NCI-H1105 (cell line): ENCODE measurements at regions not wholly inside any gene's neighbourhood (a gene's known extent, or its start where the extent isn't known, plus 50 kb on each side); places are given as distances from the start of the nearest gene placed in this dataset.
"Not testable (repeated sequence)": the region's sequence is repeated elsewhere in the genome, so short reads cannot be mapped to it uniquely, and the experiment has no call there.

ENCODE experiments used
- DNase-seq: peaks from one replicate; lab custom pipeline; 2025; lab: John Stamatoyannopoulos, UW

DNA sequence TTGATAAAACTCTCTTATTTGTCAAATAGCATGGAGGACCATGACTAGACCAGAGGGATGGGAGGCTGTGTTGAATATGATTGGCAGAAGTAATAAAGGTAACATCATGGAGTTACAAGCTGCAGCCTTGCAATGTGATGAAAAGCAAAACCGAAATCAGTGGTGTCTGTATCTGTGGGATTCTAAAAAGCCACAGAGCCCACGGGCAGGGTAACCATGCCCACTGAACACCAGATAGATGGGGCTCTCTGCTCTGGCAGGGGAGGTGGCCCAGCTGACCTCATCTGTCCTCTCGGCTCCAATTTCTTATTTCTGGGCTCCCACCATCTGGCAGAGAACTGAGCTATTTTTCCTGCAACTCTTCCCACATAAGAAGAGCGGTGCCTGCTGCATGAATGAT lies 1072.2 kb downstream of the GATA3 start:
- DNase-seq: no peak

DNA sequence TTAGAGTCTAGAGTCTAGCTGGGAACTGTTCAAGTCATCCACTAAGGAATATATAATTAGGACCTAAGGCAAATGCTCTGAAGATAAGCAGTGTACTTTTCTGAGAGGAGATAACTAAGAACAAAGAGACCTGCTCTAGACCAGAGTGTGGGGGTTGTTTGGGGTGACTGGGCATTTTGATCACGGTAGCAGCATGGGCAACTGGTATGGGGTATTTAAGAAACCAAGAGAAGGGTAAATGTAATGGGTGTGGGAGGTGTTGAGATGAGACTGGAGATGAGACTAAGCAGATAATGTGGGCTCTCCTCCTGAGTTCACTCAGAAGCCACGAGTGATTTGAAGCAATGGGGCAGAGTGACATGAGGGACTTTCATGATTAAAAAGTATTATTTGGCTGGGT lies 1082.9 kb downstream of the GATA3 start:
- no peak for DNase-seq

DNA sequence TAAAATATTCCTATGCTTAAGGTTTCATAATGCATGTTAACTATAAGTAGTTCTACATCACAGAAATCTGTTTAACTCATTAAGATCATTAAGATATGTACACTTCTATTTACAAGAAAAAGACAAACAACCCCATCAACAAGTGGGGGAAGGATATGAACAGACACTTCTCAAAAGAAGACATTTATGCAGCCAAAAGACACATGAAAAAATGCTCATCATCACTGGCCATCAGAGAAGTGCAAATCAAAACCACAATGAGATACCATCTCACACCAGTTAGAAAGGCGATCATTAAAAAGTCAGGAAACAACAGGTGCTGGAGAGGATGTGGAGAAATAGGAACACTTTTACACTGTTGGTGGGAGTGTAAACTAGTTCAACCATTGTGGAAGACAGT lies 1084.3 kb downstream of the GATA3 start:
- DNase-seq: not testable (repeated sequence)

DNA sequence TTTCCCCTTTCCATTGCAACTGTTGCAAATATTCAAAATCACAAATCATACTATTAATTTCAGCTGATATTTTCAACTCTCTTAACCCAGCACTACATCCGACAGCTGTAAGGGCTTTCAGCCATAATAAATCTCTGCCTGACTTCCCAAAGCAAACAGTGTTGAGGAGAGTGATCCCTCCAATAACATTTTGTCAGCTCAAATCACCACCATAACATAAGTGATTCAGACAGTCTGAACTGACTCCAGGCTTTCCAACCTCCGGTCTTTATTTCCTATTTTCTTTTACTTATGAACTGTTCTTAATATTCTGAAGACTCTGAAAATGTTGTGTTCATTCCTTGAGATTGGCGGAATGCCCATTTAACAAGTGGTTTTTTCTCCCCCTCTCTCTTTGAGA lies 1085.9 kb downstream of the GATA3 start:
- DNase-seq: no peak

DNA sequence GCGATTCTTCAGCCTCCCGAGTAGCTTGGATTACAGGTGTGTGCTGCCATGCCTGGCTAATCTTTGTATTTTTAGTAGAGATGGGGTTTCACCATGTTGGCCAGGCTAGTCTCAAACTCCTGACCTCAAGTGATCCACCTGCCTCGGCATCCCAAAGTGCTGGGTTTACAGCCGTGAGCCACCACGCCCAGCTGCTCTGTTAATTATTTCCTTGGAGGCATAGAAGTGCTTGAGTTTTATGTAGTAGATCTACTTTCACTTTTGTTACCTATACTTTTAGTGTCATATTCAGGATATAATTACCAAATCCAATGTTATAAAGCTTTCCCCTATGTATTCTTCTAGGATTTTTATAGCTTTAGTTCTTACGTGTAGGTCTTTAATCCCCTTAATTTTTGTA lies 1093.0 kb downstream of the GATA3 start:
- DNase-seq: no peak

DNA sequence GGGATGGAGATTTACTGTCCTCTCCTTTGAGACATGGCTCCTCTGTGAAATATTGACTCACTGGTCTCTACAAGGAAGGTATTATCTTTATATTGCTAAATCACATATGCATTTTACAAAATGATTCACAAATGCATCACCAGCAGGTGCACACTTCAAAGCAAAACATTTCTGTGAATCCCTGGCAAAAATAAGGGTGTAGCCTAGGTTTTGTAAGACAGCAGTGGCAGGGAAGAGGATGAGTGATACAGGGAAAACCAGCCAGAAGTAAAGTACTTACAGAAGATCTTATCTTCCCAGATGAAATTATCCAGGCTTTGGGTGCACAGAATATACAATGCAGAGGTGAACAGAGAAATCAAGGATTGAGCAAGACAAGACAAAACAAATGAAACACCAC lies 1094.6 kb downstream of the GATA3 start:
- no peak for DNase-seq

DNA sequence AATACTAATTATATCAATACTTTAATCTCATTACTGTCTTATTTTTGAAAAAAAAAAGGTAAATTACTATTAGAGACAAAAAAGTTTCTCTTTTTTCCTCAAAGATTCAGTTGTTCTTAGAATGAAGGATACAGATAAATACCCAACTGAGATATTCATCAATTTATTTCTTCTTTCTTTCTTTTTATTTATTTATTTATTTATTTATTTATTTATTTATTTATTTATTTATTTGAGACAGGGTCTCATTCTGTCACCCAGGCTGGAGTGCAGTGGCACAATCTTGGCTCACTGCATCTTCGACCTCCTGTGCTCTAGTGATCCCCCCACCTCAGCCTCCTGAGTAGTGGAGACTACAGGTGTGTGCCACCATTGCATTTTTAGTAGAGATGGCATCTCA lies 1098.6 kb downstream of the GATA3 start:
- DNase-seq: not testable (repeated sequence)

DNA sequence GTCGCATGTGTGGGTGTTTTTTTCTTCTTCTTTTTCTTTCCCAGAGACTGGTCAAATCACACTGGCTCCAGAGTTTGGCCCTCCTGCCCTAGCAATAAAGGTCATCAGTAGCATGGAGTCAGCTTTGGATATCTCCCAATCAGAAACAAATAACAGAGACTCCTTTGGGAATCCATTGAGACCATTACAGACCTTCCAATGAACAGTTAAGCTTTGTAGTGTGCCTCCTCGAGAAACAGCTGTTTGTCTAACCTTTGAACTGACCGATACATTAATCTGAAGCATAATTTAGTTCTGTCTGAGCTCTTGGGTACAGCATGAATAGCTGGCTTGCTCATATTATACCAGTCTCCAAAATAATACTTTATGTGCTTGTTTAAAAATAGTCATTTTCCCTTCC lies 1103.2 kb downstream of the GATA3 start:
- DNase-seq: no peak

DNA sequence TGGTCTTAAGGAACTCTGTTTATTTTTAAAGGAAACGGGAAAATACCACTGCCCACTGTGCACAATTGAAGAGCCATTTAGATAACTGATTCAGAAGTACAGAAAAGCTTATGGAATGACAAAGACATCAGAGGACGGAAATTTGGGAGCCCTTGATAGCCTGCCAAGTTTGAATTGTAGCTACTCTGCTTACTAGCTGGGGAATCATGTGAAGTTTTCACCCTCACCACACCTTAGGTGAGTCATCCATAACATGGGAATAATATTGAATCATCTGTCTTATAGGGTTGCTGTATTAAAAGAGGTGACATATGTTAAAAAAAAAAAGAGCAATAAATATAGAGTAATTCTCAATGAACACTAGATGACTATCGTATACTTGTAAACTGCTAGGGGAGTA lies 1104.2 kb downstream of the GATA3 start:
- DNase-seq: no peak

DNA sequence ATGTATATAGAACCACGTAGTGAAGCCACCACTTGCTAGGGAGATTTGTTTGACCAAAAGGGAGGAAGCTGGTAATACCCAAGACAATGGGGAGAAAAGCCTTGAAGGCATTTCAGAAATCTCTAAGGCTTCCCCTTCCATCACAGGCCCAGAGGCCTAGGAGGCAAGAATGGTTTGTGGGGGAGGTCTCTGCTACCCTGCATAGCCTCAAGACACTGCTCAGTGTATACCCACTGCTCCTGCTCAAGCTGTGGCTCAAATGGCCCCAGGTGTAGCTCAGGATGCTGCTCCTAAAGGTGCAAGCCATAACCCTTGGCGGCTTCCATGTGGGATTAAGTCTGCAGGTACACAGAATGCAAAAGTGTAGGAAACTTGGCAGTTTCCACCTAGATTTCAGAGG lies 1105.8 kb downstream of the GATA3 start:
- DNase-seq: no peak

DNA sequence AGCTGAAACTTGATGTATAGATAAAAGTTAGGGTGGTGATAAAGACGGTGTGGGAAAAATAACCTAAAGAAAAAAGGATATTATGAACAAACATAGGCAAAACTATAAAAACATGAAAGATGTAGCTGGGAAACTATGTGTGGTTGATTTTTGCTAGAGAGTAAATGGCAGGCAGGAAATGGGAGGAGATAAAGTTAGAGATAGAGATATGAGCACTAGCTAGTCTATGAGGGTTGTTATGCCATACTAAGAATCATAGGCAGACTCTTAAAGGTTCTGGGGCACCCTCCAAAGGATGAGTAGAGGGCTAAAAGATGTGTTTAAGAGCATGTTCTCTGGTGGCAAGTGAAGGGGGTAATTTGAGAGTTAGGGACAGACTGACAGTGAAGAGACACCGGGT lies 1109.2 kb downstream of the GATA3 start:
- no peak for DNase-seq

DNA sequence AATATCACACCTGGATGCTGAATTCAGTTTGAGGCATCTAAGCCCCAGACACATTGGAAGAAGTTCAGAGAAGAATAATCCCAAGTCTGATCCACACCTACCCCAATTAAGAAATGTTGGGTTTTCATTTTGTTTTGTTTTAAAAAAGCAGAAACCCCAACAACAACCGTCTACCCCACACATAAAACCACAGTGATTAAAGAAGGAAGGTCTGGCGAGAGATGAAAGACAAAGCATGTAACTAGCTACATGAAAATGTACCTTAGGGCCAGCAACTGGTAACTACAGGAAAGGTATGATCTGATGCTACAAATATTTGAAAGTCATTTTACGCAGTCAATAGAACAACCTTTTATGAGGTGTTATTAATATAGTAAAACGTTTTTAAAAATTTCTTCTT lies 1112.3 kb downstream of the GATA3 start:
- DNase-seq: no peak

DNA sequence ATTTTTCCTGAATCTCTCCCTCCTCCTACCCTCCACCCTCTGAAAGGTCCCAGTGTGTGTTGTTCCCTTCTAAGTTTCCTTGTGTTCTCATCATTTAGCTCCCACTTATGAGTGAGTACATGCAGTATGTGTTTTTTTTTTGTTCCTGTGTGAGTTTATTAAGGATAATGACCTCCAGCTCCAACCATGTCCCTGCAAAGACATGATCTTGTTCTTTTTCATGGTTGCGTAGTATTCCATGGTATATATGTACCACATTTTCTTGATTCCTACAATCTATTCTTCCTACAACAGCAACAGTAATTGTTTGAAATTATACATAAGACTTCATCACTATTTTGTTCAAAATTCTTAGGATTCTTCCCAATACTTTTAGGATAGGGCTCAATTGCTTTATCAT lies 1117.8 kb downstream of the GATA3 start:
- DNase-seq: no peak

DNA sequence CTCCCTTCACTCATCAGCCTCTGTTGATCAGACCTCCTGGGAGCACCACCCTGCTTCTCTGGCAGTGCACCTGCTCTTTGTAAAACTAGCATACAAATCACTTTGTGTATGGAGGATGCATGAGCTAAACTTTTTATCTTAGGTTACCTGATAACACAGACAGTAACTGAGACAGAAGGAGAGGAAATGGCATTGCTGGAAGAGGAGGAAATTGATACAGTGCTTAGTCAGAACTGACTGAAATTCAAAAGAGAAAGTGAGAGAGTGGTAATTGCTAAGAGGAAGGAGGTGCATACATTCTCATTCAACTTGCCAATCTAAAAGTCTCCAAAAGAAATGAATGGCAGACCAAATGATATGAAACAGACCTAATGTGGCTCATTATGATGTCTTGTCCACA lies 1120.7 kb downstream of the GATA3 start:
- no peak for DNase-seq

DNA sequence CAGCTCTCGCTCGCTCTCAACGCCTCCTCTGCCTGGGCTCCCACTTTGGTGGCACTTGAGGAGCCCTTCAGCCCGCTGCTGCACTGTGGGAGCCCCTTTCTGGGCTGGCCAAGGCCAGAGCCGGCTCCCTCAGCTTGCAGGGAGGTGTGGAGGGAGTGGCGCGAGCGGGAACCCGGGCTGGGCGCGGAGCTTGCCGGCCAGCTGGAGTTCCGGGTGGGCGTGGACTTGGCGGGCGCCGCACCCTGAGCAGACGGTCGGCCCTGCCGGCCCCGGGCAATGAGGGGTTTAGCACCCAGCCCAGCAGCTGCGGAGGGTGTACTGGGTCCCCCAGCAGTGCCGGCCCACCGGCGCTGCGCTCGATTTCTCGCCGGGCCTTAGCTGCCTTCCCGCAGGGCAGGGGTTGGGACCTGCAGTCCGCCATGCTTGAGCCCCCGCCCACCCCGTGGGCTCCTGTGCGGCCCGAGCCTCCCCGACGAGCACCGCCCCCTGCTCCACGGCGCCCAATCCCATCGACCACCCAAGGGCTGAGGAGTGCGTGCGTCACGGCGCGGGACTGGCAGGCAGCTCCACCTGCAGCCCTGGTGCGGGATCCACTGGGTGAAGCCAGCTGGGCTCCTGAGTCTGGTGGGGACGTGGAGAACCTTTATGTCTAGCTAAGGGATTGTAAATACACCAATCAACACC lies 1128.9 kb downstream of the GATA3 start:
- DNase-seq: peak; percentile 36

DNA sequence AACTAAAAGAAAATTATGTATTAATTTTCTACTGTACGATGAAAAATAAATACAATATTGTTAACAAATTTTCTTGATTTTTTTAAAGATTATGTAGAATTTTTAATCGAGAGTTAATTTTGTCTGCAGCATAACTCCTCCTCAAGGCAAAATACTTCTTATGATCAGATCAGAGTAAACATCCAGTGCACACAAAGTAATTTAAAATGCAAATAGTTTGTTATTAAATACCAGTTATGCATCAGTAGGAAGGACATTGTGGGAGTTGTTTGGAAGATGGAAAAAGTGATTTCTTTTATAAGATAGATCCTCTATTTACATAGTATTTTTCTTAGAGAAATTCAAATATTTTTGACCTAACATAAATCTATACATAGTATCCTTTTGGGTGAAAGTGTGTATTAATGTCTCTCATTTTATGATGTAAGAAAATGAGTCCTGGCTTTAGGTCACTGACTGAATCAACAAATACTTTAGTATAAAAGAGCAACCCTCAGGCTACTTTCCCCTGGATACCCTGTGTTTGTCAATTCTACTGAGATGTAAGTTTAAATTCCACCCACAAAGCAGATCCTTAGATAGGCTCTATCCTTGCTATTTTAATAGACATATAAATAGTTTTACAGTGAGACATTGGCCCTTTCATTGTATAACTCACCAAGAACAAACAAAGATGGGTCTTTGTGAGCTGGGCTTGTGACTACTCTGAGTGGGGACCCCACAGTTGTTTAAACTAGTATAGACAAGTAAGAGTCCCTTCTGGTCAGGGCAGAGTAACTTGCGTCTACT lies 1133.7 kb downstream of the GATA3 start:
- DNase-seq: no peak

DNA sequence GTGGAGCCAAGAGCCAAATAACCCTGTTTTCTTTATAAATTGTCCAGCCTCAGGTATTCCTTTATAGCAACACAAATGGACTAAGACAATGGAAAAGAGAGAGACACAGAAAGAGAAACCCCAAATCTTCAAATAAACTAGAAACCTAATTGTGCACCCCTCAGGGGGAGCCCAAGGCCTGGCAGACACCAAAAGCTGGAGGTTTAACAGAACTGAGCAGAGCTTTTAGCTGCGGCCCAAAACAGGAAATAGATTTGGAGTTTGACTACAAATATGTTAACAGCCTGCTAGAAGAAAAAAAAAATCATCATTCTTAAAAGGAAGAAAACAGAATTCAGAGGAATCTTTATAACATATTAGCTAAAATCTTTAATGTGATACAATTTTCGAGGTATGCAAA lies 1135.0 kb downstream of the GATA3 start:
- DNase-seq: no peak

DNA sequence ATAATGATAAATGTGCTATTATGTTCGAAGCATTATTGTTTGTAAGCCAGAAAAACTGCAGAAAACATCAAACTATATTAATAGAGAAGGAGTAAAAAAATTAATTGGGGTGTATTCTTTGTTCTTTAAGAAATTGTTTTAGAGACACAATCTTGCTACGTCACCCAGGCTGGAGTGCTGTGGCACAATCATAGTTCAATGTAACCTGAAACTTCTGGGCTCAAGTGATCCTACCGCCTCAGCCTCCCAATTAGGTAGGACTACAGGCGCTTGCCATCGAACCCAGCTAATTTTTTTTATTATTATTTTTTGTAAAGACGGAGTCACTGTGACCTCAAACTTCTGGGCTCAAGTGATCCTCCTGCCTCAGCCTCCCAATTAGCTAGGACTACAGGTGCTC lies 1138.6 kb downstream of the GATA3 start:
- DNase-seq: no peak

DNA sequence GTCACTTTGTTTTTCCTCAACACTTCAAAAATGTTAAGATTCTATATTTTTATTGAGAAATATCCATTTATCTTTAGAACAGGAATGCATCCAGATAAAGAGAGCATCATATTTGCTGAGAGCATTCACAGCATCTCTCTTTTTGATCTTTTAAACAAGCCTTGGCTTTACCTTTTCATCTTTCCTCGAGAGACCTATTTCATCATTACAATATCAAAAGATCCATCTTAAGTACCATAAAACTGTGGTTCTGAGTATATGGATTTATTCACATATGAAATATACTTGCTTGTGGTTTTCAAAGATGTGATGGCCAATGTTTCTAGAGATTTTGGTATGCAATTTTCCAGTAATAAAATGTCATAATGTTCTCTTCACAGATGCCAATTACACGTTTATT lies 1140.9 kb downstream of the GATA3 start:
- DNase-seq: no peak

DNA sequence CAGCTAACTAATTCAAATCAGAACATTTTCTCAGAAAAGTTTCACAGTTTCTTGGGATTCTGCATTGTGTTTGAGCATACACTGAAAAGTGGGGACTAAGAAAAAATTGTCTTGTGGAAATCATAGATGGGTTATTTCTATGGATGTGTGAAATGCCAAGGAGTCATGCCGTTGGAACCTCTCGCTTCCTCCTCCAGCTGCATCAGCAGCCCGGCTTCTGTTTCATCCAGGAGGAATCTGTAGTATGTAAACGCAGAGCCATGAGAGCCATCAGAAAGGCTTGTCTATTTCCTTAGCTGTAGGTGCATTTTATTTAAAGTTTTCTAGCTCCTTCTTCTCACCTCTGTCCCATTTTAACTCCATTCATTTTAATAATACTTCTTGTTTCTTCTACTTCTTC lies 1144.1 kb downstream of the GATA3 start:
- DNase-seq: no peak

DNA sequence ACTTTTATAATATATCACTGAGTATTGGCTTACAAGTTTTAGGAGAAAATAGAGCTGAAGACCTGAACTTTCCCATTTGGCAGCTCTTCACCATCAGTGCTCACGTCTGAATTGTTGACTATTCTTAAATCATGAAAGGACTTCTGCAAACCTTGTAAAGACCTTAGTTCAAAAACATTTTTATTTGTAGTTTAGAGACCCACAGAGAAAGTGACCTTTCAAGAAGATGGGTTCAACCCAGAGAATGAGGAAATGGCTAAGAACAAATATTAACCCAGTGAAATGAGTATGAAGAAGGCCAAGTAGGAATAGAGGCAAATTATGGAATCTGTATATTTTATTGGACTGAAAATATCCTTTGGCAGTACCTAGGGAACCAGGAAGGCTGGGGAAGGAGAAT lies 1151.1 kb downstream of the GATA3 start:
- no peak for DNase-seq

DNA sequence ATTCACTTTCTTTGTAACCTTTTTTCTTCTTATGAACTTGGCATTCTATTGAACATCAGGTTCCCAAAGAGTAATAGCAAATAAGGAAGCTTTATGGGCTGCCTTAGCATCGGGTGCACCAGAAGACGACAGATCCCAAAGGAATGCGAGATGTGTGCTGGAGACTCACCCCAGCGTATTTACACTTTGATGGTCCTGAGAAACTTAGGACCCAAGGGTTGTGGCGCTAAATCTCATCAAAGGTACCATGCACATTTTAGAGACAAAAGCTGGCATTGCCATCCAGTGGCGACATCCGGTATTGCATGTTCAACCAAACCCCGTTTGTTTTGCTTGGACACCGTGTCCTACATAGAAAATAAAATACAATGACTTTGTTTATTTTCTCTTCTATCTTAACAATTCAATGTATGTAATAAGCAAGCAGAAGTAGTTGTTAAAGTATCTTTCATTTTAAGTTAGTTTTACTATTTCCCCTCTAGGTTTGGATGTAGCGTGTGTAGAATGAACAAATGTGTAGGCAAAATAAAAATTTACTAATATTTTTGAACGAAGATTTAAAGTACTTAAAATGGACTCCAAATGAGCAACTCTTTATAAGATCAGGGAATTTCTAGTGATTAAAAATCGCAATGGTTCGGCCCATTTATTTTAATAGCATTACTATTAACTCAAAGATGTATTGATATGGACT lies 1154.8 kb downstream of the GATA3 start:
- DNase-seq: no peak

DNA sequence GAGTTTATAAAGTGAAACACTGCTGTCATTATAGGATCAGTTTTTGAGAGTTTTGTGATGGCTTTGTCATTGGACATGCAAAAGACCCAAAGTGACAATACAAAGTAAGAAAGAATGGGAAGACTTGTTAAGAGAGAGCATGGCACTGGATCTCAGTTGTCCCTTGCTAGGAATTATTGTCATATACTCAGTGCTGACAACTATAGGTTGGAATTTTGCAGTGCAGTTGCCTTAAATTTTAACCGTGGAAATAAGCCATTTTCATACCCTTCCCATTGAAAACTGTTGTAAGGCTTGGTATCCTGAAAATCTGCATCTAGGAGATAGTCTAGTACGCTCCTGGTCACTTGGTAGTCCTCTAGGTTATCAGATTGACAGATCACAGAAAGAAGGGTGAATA lies 1156.7 kb downstream of the GATA3 start:
- no peak for DNase-seq
